DMS153 (cell line): ENCODE measurements at regions not wholly inside any gene's neighbourhood (a gene's known extent, or its start where the extent isn't known, plus 50 kb on each side); places are given as distances from the start of the nearest gene placed in this dataset.
"Not testable (repeated sequence)": the region's sequence is repeated elsewhere in the genome, so short reads cannot be mapped to it uniquely, and the experiment has no call there.

Experiments used
- DNase-seq: peaks from one replicate; lab custom pipeline; 2025; lab: John Stamatoyannopoulos, UW

DNA sequence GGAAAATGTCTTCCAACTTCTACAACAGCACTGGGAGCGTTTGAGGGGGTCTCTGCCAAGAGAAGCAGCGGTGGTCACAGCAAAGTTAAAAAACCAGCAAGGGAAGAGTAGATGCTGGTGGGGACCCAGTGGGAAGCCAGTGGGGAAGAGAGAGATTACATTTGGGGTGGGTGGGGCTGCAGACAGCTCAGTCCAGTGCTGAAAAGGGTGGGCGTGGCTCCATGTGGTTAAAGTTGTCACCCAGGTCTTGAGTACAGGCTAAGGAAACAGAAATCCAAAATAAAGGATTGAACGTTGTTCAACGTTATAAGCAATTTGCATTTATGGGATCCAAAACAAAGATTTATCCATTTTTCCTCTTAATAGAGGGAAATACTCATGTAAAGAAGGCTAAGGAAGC is 106.3 kb upstream of the LY86 start:
- no peak for DNase-seq

GRCh38 chr6:6483168-6483567 is 105.4 kb upstream of the LY86 start:
- no peak for DNase-seq

DNA sequence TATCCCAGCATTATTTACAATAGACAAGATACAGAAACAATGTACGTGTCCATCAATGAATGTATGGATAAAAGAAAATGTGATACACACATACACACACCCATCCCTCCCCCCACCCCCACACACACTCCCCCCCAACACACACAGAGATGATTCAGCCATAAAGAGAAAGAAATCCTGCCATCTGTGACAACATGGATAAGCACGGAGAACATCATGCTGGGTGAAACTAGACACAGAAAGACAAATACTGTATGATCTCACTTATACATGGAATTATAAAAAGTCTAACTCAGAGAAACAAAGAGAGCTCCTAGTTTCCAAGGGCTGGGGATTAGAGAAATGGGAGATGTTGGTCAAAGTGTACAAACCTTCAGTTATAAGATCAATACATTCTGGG is 104.8 kb upstream of the LY86 start:
- no peak for DNase-seq

GRCh38 chr6:6484681-6485080 is 103.8 kb upstream of the LY86 start:
- DNase-seq: no peak

DNA sequence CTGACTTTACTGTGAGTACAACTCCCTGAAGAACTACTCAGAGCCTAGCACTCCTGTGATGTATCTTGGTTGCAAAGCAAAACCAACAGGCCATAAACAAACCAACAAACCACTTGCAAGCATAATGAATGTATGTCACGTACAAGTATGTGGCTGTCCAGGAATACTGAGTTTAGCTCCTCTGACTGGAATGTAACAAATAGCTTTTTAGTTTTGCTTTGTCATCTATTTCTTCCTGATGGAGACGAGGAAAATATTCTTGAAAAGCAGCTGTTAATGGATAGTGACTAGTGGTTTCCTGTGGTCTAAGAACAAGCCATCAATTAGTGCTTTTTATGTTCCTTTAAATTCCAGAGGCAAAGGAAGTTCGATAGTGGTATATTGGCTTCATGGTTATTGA is 101.9 kb upstream of the LY86 start:
- no peak for DNase-seq

DNA sequence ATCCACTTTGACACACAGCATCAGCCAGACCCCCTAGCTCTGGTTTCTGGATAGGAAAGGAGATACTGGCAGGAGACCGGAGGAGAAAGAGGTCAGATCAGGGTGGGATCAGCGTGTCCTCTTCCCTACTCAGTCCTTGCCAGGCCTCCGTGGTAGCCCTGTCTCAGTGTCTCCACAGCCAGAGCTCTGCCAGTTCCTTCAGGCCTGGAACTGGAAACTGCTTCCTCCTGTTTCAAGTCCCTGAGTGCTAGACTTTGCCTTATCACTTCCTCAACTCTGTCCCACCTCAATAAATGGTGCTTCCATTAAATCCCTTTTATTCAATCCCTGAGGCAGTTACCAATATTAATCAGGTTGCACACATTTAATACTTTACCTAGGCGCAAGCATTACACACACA is 96.8 kb upstream of the LY86 start:
- no peak for DNase-seq

DNA sequence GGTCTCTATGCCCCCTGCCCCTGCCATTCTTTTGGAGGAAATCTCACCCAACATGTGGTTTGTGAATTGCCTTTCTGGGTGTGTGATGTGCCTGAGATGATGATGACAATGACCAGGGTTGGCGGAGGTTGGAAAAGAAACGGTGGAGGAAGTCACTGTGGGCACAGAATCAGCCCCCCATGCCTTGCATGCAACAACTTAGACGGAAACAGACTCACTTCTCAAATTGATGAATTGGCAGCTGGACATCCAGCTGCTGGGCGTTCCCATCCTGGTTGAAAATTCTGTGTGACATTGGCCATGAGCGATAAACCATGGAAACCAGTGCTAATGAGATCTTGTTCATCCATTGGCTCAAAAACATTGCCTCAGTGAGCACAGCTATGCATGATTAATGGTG is 95.8 kb upstream of the LY86 start:
- no peak for DNase-seq

GRCh38 chr6:6494139-6494538 is 94.4 kb upstream of the LY86 start:
- not testable (repeated sequence) for DNase-seq

- DNase-seq: peak; percentile 7
Observed at GRCh38 chr6:6494677-6495076, 93.8 kb upstream of the LY86 start.

GRCh38 chr6:6495851-6496250 is 92.7 kb upstream of the LY86 start:
- no peak for DNase-seq

DNA sequence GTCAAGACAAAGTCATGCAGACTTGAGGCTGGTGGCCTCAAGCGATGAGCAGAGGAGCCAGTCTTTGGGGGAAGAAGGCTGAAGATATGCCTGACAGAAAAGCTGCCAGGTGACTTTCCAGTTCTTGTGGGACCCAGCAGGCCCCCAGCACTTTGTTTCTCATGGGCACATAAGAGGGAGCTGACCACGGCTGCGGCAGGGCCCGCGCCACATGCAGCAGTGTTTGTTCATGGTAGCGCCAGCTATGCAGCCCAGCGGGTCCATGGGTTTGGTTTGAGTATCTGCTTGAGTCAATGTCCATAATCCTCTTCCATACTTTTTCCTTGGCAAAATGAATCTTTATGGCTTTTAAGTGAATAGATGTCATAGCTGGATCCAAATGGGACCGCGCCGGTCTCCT is 91.0 kb upstream of the LY86 start:
- no peak for DNase-seq

DNA sequence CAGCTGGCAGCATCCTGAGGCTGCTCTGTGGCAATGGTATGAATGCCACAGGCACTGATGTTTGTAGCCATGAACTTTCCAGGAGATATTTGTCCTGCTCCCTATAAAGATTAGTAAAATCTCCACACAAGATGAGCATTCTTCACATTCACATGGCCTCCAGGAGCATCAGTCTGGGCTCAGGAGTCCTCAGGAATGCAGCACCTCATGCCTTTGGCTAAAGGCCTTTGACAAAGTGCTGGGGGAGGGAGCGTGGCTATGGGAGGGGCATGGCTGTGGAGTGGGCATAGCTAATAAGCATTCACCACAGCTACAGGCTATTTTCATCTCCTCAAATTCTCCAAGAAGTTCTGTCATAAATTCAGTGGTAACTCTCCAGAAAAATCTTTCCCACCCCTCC is 90.5 kb upstream of the LY86 start:
- DNase-seq: no peak

DNA sequence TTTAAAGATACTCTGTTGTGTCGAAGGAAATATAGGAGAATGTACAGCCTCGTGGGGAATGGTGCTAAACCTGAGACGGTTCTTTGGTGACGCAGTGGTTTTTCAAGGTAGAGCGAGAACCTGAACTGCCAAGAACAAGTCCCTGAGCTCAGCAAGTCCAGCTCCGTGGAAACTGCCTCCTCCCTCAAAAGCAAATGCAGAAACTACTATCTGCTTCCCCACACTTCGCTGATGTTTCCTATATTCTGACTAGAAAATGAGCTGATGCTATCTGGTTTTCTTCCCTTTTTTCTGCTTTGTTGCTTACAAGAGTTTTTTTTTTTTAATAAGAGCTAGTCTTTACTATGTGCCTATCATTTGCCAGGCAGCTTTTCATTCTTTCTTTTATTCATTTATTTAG is 85.3 kb upstream of the LY86 start:
- DNase-seq: no peak

DNA sequence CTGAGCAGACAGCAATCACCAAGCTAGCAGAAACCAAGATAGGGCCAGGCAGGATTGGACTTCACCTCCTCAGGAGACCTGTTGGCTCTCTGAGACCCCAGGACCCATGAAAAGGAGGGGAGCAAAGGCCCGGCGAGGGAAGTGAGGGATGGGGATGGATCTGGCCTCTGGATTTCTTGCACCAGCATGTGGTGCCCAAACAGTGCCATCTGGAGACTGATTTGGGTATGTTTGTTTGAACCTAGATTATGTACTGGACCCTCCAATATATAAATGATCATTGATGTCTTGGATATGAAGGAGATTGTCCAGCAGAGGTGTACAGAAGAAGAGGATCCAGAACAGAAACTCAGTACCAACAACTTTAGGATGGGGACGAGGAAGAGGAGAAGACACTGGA is 83.4 kb upstream of the LY86 start:
- DNase-seq: no peak

DNA sequence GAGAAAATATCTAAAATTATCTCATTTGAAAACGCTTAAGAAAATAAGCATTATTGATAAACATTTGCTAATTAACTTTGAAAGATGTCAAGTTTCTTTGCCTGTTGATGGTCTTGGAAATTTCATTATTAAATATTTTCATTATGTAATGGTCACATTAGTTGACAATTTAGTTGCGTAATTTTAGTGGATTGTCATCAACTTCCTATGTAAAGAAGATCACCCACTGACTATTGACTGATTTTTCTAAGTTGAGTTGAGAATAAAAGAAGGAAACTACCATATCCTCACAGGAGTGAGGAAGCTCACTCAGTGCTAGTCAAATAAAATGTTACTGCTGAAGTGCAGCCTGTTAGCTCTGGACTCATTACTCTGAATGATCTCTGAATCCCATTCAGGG is 79.9 kb upstream of the LY86 start:
- DNase-seq: no peak

- no peak for DNase-seq
Observed at GRCh38 chr6:6509284-6509683, 79.2 kb upstream of the LY86 start.

- DNase-seq: no peak
Observed at GRCh38 chr6:6512711-6513110, 75.8 kb upstream of the LY86 start.

DNA sequence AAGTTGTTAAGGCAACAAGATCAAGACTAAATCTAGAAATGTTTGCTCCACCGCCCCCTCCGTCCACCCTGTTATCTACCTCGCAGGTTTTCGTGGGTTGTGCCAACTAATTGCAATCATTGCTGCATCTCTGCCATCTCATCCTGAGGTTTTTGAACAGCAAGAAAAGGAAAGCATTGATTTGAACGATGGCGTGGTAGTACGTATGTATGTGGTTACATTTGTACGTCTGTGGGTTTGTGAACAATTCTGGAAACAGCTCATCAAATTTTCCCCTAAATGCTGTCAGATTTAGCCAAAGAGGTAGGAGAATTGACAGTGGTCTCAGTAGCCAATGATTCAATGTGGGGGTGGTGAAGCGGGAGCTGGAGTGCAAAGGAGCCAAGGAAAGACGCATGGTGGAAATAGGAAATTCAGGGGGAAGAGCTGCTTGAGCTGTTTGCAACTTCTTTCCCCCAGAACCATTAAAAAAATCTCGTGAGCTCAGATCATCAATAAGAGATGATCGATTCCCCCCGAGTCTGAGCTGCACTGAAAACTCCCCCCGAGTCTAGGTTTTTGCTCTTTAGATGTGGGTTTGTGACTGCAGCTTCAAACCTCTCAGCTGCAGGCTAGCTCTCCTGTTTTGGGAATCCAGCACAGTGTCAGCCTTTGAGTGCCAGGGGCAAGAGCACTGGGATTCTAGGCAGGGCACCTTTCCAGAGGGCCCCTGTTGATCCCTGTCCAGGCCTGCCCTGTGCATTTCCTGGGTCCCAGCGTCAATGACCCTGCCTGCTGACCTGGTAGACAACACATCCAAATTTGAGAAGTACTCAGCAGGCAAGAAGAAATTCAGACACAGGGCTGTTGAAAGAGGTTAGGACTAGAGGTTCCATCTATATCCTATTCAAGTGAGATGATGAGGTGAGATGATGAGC is 72.6 kb upstream of the LY86 start:
- DNase-seq: no peak

DNA sequence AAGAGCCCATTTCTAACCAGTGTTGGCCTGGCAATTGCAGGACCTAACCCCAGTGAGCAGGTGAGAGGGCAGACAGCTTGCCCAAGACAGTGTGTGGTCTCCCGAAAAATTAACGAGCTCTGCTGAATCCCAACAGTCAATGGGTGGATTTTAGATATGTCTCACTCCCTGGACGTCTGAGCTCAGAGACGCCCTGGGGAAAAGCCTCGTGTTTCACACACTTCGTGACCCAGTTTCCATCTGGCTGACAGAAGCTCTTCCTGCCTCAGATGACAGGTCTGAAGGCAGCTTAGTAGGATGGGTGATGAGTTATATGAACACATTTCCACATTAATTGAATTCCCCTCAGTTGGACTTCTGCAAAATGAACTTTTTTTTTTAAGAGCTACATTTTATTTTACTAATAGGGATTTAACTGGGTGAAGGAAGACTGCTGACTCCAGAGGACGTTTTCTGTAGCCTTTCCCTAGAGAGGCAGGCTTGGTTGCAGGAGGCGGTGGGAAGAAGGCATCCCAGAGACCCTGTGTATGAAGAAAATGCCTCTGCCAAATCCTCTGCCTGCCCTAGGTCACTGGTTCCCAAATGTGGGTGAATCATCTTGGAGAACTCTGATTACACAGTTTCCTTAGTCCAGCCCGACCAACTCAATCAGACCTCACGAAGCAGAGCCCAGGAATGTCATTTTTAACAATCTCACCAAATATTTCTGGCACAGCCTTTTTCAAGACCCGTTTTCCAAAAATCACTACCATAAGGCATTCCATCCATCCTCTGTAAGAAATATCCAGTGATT is 71.7 kb upstream of the LY86 start:
- no peak for DNase-seq

- no peak for DNase-seq
Observed at GRCh38 chr6:6518631-6519427, 69.7 kb upstream of the LY86 start.

GRCh38 chr6:6521961-6522482 is 66.5 kb upstream of the LY86 start:
- DNase-seq: no peak

DNA sequence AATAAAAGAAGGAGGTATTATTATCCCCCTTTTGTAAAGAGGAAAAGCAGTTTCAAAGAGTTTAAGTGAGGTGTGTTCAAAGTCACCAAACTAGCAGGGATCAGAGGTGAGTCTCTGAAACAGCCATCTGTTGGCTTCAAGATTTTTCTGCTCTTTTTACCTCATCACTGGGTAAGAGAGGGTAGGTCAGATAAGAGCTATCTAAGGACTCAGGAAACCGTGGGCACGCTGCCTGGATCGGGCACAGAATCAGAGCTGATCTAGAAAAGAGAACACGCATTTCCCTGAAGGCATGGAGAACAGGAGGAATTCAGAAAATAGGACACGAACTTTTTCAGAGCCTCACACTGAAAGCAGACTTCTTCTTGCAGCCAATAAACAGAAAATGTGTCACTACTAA is 65.8 kb upstream of the LY86 start:
- DNase-seq: no peak
